Peyer's patch (tissue), 4 donors: ENCODE measurements at regions not wholly inside any gene's neighbourhood (a gene's known extent, or its start where the extent isn't known, plus 50 kb on each side); places are given as distances from the start of the nearest gene placed in this dataset.

Experiments
- POLR2A ChIP-seq, 2 donors: fragments of 450-650 bp; IDR thresholded peaks; one replicate each; pipeline ENCODE4 v1.5.1; 2017; ENCODE audit warnings: antibody characterized with exemption in 2 of 2, mild to moderate bottlenecking in 2 of 2, moderate library complexity in 2 of 2
- TF ChIP-seq, protein P1 (sequence below), 6 experiments: fragments of 450-650 bp in 4 of 6; fragments of 200-600 bp in 2 of 6; sonication (generic) in 1 of 6; IDR thresholded peaks; one replicate each; pipeline ENCODE4 v1.5.1; 2017 to 2019; ENCODE audit warnings: antibody characterized with exemption in 6 of 6, mild to moderate bottlenecking in 3 of 6, moderate library complexity in 1 of 6

DNA sequence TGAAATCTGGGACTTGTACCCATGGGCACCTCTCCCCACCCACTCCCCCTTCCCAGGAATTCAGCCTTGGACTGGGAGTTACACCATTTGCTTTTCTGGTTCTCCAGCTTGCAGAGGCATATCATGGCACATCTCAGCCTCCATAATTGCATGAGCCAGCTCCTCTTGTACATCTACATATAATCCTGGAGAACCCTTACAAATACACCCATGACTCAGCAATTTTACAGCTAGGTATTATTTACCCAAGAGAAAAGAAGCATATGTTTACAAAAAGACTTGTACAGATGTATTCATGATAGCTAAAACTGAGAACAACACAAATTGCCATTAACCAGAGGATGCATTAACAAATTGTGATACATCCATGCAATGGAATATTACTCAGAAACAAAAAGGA is 58.4 kb downstream of the RPLP1 start:
- TF ChIP-seq, protein P1, sequence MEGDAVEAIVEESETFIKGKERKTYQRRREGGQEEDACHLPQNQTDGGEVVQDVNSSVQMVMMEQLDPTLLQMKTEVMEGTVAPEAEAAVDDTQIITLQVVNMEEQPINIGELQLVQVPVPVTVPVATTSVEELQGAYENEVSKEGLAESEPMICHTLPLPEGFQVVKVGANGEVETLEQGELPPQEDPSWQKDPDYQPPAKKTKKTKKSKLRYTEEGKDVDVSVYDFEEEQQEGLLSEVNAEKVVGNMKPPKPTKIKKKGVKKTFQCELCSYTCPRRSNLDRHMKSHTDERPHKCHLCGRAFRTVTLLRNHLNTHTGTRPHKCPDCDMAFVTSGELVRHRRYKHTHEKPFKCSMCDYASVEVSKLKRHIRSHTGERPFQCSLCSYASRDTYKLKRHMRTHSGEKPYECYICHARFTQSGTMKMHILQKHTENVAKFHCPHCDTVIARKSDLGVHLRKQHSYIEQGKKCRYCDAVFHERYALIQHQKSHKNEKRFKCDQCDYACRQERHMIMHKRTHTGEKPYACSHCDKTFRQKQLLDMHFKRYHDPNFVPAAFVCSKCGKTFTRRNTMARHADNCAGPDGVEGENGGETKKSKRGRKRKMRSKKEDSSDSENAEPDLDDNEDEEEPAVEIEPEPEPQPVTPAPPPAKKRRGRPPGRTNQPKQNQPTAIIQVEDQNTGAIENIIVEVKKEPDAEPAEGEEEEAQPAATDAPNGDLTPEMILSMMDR (IDR thresholded peaks at IDR 0.05), result no peak
- TF ChIP-seq POLR2A (IDR thresholded peaks at IDR 0.05), result no peak
